NCI-H1694 (cell line): ENCODE measurements at regions not wholly inside any gene's neighbourhood (a gene's known extent, or its start where the extent isn't known, plus 50 kb on each side); places are given as distances from the start of the nearest gene placed in this dataset.
"Not testable (repeated sequence)": the region's sequence is repeated elsewhere in the genome, so short reads cannot be mapped to it uniquely, and the experiment has no call there.

Experiments
- DNase-seq: peaks from one replicate; lab custom pipeline; 2025; lab: John Stamatoyannopoulos, UW

GRCh38 chr2:186181625-186182024, 304.4 kb upstream of the ZC3H15 start:
- no peak for DNase-seq

GRCh38 chr2:186182366-186182765, 303.7 kb upstream of the ZC3H15 start:
- DNase-seq: not testable (repeated sequence)

GRCh38 chr2:186183406-186183805, 302.7 kb upstream of the ZC3H15 start:
- DNase-seq: no peak

GRCh38 chr2:186187854-186188253, 298.2 kb upstream of the ZC3H15 start:
- no peak for DNase-seq

GRCh38 chr2:186189816-186190215, 296.2 kb upstream of the ZC3H15 start:
- no peak for DNase-seq

GRCh38 chr2:186195696-186196095, 290.4 kb upstream of the ZC3H15 start:
- DNase-seq: no peak

- no peak for DNase-seq
Measured at GRCh38 chr2:186197955-186198354, 288.1 kb upstream of the ZC3H15 start.

- no peak for DNase-seq
Measured at GRCh38 chr2:186199029-186199428, 287.0 kb upstream of the ZC3H15 start.

- DNase-seq: no peak
Measured at GRCh38 chr2:186201371-186201770, 284.7 kb upstream of the ZC3H15 start.

- peak; percentile 34 for DNase-seq
Measured at GRCh38 chr2:186205254-186205911, 280.7 kb upstream of the ZC3H15 start.

GRCh38 chr2:186209532-186209931, 276.5 kb upstream of the ZC3H15 start:
- DNase-seq: no peak

- DNase-seq: no peak
Measured at GRCh38 chr2:186220409-186220808, 265.7 kb upstream of the ZC3H15 start.

- no peak for DNase-seq
Measured at GRCh38 chr2:186229265-186229664, 256.8 kb upstream of the ZC3H15 start.

- no peak for DNase-seq
Measured at GRCh38 chr2:186241874-186242273, 244.2 kb upstream of the ZC3H15 start.

- DNase-seq: no peak
Measured at GRCh38 chr2:186254759-186255158, 231.3 kb upstream of the ZC3H15 start.

- DNase-seq: no peak
Measured at GRCh38 chr2:186255823-186256222, 230.2 kb upstream of the ZC3H15 start.

GRCh38 chr2:186256540-186256939, 229.5 kb upstream of the ZC3H15 start:
- DNase-seq: peak; percentile 46

GRCh38 chr2:186263673-186264250, 222.3 kb upstream of the ZC3H15 start:
- no peak for DNase-seq

GRCh38 chr2:186269536-186269935, 216.5 kb upstream of the ZC3H15 start:
- DNase-seq: no peak

GRCh38 chr2:186273953-186274352, 212.1 kb upstream of the ZC3H15 start:
- DNase-seq: no peak

GRCh38 chr2:186274936-186275575, 211.0 kb upstream of the ZC3H15 start:
- DNase-seq: no peak

GRCh38 chr2:186276909-186277308, 209.2 kb upstream of the ZC3H15 start:
- no peak for DNase-seq

- DNase-seq: no peak
Measured at GRCh38 chr2:186281726-186282125, 204.3 kb upstream of the ZC3H15 start.
